Naive thymus-derived CD4-positive, alpha-beta T cell (primary cell): ENCODE measurements at regions not wholly inside any gene's neighbourhood (a gene's known extent, or its start where the extent isn't known, plus 50 kb on each side); places are given as distances from the start of the nearest gene placed in this dataset.

ENCODE experiments used
- ATAC-seq: fragments of 150-1000 bp; cut with Tn5 transposase; 2 replicates; pipeline ENCODE4 v1.10.0; 2021; ENCODE audit warnings: mild to moderate bottlenecking, moderate library complexity
- CTCF ChIA-PET: fragments of 350-600 bp; sonication (Branson Sonifier 250); formaldehyde crosslinking; loops from one replicate; lab custom pipeline; 2021; ENCODE audit warnings: antibody characterized with exemption; lab: Charles Lee
- POLR2A ChIA-PET: fragments of 350-600 bp; sonication (Branson Sonifier 250); formaldehyde crosslinking; loops from one replicate; lab custom pipeline; 2021; ENCODE audit warnings: antibody characterized with exemption, inconsistent platforms; lab: Charles Lee
- DNase-seq, 9 donors: peaks; one replicate each; pipeline versions ENCODE4 v3.0.0 to v3.0.0-alpha.2; 2020 to 2022; ENCODE audit warnings: mixed read lengths in 1 of 9
- H3K27ac ChIP-seq: one replicate; pipeline ENCODE4 v1.7.0; 2013; ENCODE audit warnings: mild to moderate bottlenecking, low read depth, low read length, moderate library complexity
- H3K27me3 ChIP-seq, 2 donors: one replicate each; pipeline ENCODE4 v1.7.0; 2013; ENCODE audit warnings: low read length in 2 of 2, mild to moderate bottlenecking in 2 of 2, moderate library complexity in 2 of 2; ENCODE audit not compliant: control insufficient read depth in 2 of 2, insufficient read depth in 2 of 2
- H3K36me3 ChIP-seq, 3 experiments: 1 replicate in 2 of 3; 2 replicates in 1 of 3; pipeline ENCODE4 v1.7.0; 2013; ENCODE audit warnings: low read length in 3 of 3, mild to moderate bottlenecking in 3 of 3, moderate library complexity in 1 of 3; ENCODE audit not compliant: insufficient read depth in 3 of 3, control insufficient read depth in 2 of 3
- H3K4me1 ChIP-seq, 2 donors: one replicate each; pipeline ENCODE4 v1.7.0; 2013; ENCODE audit warnings: low read length in 2 of 2, mild to moderate bottlenecking in 2 of 2, moderate library complexity in 1 of 2; ENCODE audit not compliant: control insufficient read depth in 2 of 2, insufficient read depth in 2 of 2
- H3K4me3 ChIP-seq: 2 replicates; pipeline ENCODE4 v1.7.0; 2013; ENCODE audit warnings: mild to moderate bottlenecking, low read length
- H3K9me3 ChIP-seq, 3 experiments: 1 replicate in 2 of 3; 2 replicates in 1 of 3; pipeline ENCODE4 v1.7.0; 2013; ENCODE audit warnings: low read length in 3 of 3; ENCODE audit not compliant: control insufficient read depth in 2 of 3
- H3K27ac Mint-ChIP-seq, 9 donors: one replicate each; pipeline ENCODE4 v1.8.0; 2020 to 2022; ENCODE audit warnings: mixed read lengths in 9 of 9, mild to moderate bottlenecking in 8 of 9, moderate library complexity in 5 of 9, inconsistent platforms in 2 of 9
- H3K27me3 Mint-ChIP-seq, 5 donors: one replicate each; pipeline ENCODE4 v1.8.0; 2021 to 2022; ENCODE audit warnings: mixed read lengths in 5 of 5, mild to moderate bottlenecking in 1 of 5
- H3K36me3 Mint-ChIP-seq, 5 donors: one replicate each; pipeline ENCODE4 v1.8.0; 2020 to 2022; ENCODE audit warnings: mixed read lengths in 5 of 5, mild to moderate bottlenecking in 3 of 5, inconsistent platforms in 1 of 5
- H3K4me1 Mint-ChIP-seq, 7 donors: one replicate each; pipeline ENCODE4 v1.8.0; 2020 to 2022; ENCODE audit warnings: mixed read lengths in 7 of 7, mild to moderate bottlenecking in 3 of 7, inconsistent platforms in 1 of 7
- H3K4me3 Mint-ChIP-seq, 10 donors: one replicate each; pipeline ENCODE4 v1.8.0; 2020 to 2022; ENCODE audit warnings: mild to moderate bottlenecking in 10 of 10, mixed read lengths in 10 of 10, moderate library complexity in 6 of 10, inconsistent platforms in 2 of 10
- H3K9me3 Mint-ChIP-seq, 11 donors: one replicate each; pipeline ENCODE4 v1.8.0; 2020 to 2022; ENCODE audit warnings: mixed read lengths in 11 of 11, mild to moderate bottlenecking in 4 of 11, inconsistent platforms in 1 of 11, moderate library complexity in 1 of 11
- intact Hi-C, 2 donors: fragments of 100-400 bp; cut with micrococcal nuclease; formaldehyde crosslinking; loops; one replicate each; pipeline ENCODE4 v1.15.1; 2023

- Mint-ChIP-seq H3K27me3 (no peaks in the 10 kb centered on the region), H3K4me1 (no peaks in the 10 kb centered on the region), H3K27ac (no peak overlapping the region), H3K9me3 (peaks cover 0 to 11% (median 0%) of the 10 kb centered on the region in 11 donors), H3K36me3 (no peaks in the 10 kb centered on the region), H3K4me3 (no peak overlapping the region)
- DNase-seq (no peak), ATAC-seq (no peak)
- no peak overlapping the region for H3K27ac ChIP-seq
- H3K36me3 ChIP-seq = no peaks in the 10 kb centered on the region
- H3K4me1 ChIP-seq = no peaks in the 10 kb centered on the region
- ChIA-PET POLR2A (no interaction called here), CTCF (no interaction called here)
- intact Hi-C loops = no loop called here
- no peaks in the 10 kb centered on the region for H3K9me3 ChIP-seq
- no peak overlapping the region for H3K4me3 ChIP-seq
- H3K27me3 ChIP-seq = no peaks in the 10 kb centered on the region
Observed at GRCh38 chr10:65684896-65685295, 1240.9 kb upstream of the LRRTM3 start.

DNA sequence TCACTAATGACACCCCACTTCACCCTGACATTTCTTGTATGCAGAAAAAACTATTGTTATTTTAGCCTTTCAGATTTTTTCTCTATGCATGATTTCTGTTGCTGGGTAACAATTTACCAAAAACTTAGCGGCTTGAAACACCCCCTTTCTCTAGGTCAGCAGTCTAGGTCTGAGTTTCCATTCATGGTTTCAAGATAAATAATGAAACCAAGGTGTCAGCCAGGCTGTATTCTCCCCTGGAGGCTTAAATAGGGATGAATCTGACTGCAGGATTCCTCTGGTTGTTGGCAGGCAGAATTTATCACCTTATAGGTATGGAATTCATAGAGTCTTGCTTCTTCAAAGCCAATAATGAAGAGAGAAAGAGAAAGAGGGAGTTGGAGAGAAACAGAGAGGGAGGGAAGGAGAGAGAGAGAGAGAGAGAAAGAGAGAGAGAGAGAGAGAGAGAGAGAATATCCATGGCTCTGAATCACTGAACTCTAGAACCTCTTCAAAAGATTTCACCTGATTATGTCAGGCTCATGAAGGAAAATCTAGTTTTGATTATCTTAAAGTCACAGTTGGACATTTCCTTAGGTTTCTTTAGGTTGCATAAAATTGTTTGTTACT lies 1224.6 kb upstream of the LRRTM3 start:
- CTCF ChIA-PET = no interaction called here
- ATAC-seq (no peak), DNase-seq (no peak)
- intact Hi-C loops = no loop called here
- Histone ChIP-seq H3K9me3 (no peaks in the 10 kb centered on the region), H3K36me3 (no peaks in the 10 kb centered on the region), H3K4me1 (no peaks in the 10 kb centered on the region), H3K27me3 (no peaks in the 10 kb centered on the region), H3K27ac (no peak overlapping the region), H3K4me3 (no peak overlapping the region)
- Mint-ChIP-seq H3K36me3 (no peaks in the 10 kb centered on the region), H3K4me3 (no peak overlapping the region), H3K4me1 (no peaks in the 10 kb centered on the region), H3K27me3 (no peaks in the 10 kb centered on the region), H3K9me3 (peaks cover 0 to 10% (median 4%) of the 10 kb centered on the region in 11 donors), H3K27ac (no peak overlapping the region)
- POLR2A ChIA-PET = no interaction called here

DNA sequence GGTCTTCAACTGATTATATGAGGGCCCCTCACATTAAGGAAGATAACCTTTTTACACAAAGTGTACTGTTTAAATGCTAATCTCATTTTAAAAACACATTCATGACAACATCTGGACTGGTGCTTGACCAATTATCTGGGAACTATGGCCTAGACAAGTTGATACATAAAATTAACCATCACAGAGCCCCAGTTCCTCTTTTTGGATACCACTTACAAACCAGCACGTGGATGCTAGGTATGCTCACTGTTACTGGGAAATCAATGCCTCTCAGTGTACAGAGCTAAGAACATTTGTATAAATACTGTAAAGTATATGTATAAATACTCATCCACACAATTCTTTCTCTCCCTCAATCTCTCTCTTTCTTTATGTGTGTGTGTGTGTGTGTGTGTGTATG lies 1217.8 kb upstream of the LRRTM3 start:
- ATAC-seq (no peak), DNase-seq (no peak)
- Mint-ChIP-seq H3K9me3 (peaks cover 0 to 2% (median 0%) of the 10 kb centered on the region in 11 donors), H3K27ac (no peak overlapping the region), H3K27me3 (no peaks in the 10 kb centered on the region), H3K4me3 (no peak overlapping the region), H3K36me3 (no peaks in the 10 kb centered on the region), H3K4me1 (no peaks in the 10 kb centered on the region)
- ChIA-PET POLR2A (no interaction called here), CTCF (no interaction called here)
- intact Hi-C loops = no loop called here
- Histone ChIP-seq H3K4me1 (no peaks in the 10 kb centered on the region), H3K27me3 (no peaks in the 10 kb centered on the region), H3K4me3 (no peak overlapping the region), H3K9me3 (no peaks in the 10 kb centered on the region), H3K27ac (no peak overlapping the region), H3K36me3 (no peaks in the 10 kb centered on the region)

GRCh38 chr10:65710306-65710705 lies 1215.5 kb upstream of the LRRTM3 start:
- Histone ChIP-seq H3K27ac (no peak overlapping the region), H3K9me3 (no peaks in the 10 kb centered on the region), H3K36me3 (no peaks in the 10 kb centered on the region), H3K27me3 (no peaks in the 10 kb centered on the region), H3K4me3 (no peak overlapping the region), H3K4me1 (no peaks in the 10 kb centered on the region)
- DNase-seq = no peak
- ChIA-PET CTCF (no interaction called here), POLR2A (no interaction called here)
- Mint-ChIP-seq H3K27me3 (no peaks in the 10 kb centered on the region), H3K9me3 (peaks cover 0 to 5% (median 0%) of the 10 kb centered on the region in 11 donors), H3K27ac (no peak overlapping the region), H3K4me3 (no peak overlapping the region), H3K4me1 (no peaks in the 10 kb centered on the region), H3K36me3 (no peaks in the 10 kb centered on the region)
- ATAC-seq = no peak
- intact Hi-C loops = no loop called here

- no peaks in the 10 kb centered on the region for H3K4me1 ChIP-seq
- H3K9me3 Mint-ChIP-seq = peaks cover 0 to 21% (median 3%) of the 10 kb centered on the region in 11 donors
- no peaks in the 10 kb centered on the region for H3K9me3 ChIP-seq
- H3K27me3 Mint-ChIP-seq = no peaks in the 10 kb centered on the region
- no peak for DNase-seq
- CTCF ChIA-PET = no interaction called here
- no peaks in the 10 kb centered on the region for H3K36me3 ChIP-seq
- H3K36me3 Mint-ChIP-seq = no peaks in the 10 kb centered on the region
- H3K27ac Mint-ChIP-seq = no peak overlapping the region
- ATAC-seq = no peak
- intact Hi-C loops = no loop called here
- POLR2A ChIA-PET = no interaction called here
- no peak overlapping the region for H3K4me3 Mint-ChIP-seq
- H3K4me3 ChIP-seq = no peak overlapping the region
- no peaks in the 10 kb centered on the region for H3K27me3 ChIP-seq
- no peaks in the 10 kb centered on the region for H3K4me1 Mint-ChIP-seq
- H3K27ac ChIP-seq = no peak overlapping the region
Observed at GRCh38 chr10:65719790-65720189, 1206.0 kb upstream of the LRRTM3 start.

DNA sequence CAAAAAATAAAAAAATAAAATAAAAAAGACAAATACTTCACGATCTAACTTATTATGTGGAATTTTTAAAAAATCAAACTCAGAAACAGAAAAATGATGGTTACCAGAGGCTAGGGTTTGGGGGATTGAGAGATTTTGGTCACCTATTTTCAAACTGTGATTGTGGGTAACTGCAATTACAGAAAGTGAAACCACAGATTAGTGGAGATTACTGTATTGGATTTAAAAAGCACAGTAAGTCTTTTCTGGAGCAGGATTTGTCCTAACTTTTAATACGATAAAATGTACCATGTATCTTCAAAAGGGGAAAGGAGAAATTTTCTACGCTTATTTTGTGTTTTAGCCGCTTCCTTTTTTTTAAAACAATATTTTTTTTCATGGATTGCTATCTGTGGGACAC lies 1204.9 kb upstream of the LRRTM3 start:
- Mint-ChIP-seq H3K4me3 (no peak overlapping the region), H3K27me3 (no peaks in the 10 kb centered on the region), H3K27ac (no peak overlapping the region), H3K9me3 (peaks cover 0 to 11% (median 2%) of the 10 kb centered on the region in 11 donors), H3K36me3 (no peaks in the 10 kb centered on the region), H3K4me1 (no peaks in the 10 kb centered on the region)
- intact Hi-C loops = no loop called here
- no peaks in the 10 kb centered on the region for H3K36me3 ChIP-seq
- POLR2A ChIA-PET = no interaction called here
- H3K27me3 ChIP-seq = no peaks in the 10 kb centered on the region
- no peaks in the 10 kb centered on the region for H3K9me3 ChIP-seq
- no peak overlapping the region for H3K4me3 ChIP-seq
- CTCF ChIA-PET = no interaction called here
- no peaks in the 10 kb centered on the region for H3K4me1 ChIP-seq
- ATAC-seq (no peak), DNase-seq (no peak)
- H3K27ac ChIP-seq = no peak overlapping the region

DNA sequence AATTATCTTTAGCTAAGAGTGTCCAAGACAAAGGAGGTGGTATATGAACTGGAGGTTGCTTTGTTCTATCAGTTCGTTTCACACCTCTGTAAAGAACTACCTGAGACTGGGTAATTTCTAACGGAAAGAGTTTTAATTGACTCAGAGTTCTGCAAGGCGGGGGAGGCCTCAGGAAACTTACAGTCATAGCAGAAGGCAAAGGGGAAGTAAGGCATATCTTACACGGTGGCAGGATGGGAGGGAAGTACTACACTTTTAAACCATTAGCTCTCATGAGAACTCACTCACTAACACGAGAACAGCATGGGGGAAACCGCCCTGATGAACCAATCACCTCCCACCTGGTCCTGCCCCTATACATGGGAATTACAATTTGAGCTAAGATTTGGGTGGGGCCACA lies 1202.3 kb upstream of the LRRTM3 start:
- no peaks in the 10 kb centered on the region for H3K27me3 Mint-ChIP-seq
- CTCF ChIA-PET = no interaction called here
- no peaks in the 10 kb centered on the region for H3K9me3 ChIP-seq
- DNase-seq = no peak
- no peak overlapping the region for H3K27ac ChIP-seq
- ATAC-seq = no peak
- H3K9me3 Mint-ChIP-seq = peaks cover 0 to 11% (median 2%) of the 10 kb centered on the region in 11 donors
- POLR2A ChIA-PET = no interaction called here
- H3K27me3 ChIP-seq = no peaks in the 10 kb centered on the region
- no peak overlapping the region for H3K27ac Mint-ChIP-seq
- no peaks in the 10 kb centered on the region for H3K4me1 Mint-ChIP-seq
- no peak overlapping the region for H3K4me3 Mint-ChIP-seq
- intact Hi-C loops = no loop called here
- H3K4me3 ChIP-seq = no peak overlapping the region
- no peaks in the 10 kb centered on the region for H3K36me3 Mint-ChIP-seq
- no peaks in the 10 kb centered on the region for H3K4me1 ChIP-seq
- H3K36me3 ChIP-seq = no peaks in the 10 kb centered on the region
